Stimulated activated CD4-positive, alpha-beta T cell treated with anti-CD3 and anti-CD28 coated beads, Interleukin-1b, Interleukin-23, amount 100 ng/mL, for 24 hours (primary cell): ENCODE measurements at regions not wholly inside any gene's neighbourhood (a gene's known extent, or its start where the extent isn't known, plus 50 kb on each side); places are given as distances from the start of the nearest gene placed in this dataset.

Experiments
- DNase-seq, 4 experiments: peaks; one replicate each; pipeline ENCODE4 v3.0.0-alpha.2; 2020; ENCODE audit warnings: low read depth in 4 of 4, low spot score in 1 of 4

DNA sequence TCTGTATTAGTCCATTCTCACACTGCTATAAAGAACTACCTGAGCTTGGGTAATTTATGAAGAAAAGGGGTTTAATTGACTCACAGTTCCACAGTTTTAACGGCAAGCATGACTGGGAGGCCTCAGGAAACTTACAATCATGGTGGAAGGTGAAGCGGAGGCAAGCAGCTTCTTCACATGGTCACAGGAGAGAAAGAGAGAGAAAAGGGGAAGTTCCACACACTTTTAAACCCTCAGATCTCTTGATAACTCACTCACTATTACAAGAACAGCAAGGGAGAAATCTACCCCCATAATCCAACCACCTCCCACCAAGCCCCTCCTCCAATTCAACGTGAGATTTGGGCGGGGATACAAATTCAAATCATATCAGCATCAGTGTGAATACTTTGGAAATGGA lies 133.4 kb upstream of the SLC30A5 start:
- no peak for DNase-seq

DNA sequence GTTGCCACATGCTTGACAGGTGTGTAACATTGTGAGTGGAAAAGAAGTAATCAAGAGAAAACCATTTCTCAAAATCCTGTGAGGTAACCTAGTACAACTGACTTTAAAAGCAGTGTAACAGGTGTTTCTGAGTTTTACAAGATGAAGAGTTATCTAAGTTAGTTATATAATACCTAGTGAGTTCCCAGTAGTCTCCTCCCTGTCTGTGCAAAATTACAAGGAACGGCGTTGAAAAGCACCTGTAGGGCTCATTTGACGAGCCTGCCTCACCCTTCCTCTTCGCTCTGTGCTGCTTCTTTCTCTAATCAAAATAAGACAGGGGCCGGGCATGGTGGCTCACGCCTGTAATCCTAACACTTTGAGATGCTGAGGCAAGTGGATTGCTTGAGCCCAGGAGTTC lies 132.9 kb upstream of the SLC30A5 start:
- DNase-seq = no peak

DNA sequence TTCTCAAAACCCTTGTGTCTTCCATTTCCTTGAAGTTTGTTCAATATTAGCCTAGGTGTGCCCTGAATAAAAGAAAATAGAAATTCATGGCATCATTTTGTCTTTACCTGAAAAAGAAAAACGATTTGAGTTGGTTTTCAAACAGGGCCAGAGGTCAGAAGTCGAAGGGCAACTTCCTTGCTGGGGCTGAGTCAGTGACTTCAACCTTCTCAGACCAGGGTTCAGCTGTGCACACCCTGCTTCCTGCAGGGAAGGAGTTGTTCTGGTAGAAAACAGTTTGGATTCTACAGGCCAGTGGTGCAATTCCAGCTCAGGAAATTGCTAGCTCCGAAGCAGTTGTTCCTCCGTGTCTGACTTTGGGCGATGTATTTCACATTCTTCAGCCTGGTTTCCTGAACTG lies 132.1 kb upstream of the SLC30A5 start:
- no peak for DNase-seq

DNA sequence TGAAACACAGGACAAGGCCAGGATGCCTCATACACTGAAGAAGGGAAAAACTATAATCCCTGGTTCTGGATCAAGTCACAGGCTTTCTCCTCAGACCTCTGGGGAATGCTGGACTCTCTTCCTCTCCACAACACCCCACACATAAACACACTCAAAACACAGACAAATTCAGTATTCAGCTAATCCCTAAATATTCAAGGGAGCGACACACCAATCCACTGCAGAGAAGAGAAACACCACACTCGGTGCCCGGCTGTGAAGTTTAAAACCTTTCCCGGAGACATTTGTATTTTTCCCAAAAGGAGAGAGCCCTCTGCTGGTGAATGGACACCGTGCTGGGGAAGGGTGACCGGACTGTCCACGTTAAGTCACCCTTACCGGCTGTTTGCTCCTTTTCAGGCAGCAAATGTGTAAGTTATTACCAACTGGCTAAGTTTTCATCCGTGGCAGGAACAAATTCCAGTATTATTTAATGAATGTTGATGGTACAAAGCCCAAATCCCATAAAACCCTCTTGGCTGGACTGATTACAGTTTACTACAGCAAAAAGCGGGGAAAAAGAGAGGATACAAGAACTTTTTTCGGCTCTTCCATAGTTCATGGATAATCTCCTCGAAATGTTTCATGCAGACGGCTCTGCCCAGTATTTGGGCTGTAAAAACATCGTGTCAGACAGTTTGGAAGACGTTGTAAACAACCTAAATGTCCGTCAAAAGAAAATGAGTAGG lies 130.9 kb upstream of the SLC30A5 start:
- peak in 1 of 4 experiments; percentile 2 for DNase-seq

DNA sequence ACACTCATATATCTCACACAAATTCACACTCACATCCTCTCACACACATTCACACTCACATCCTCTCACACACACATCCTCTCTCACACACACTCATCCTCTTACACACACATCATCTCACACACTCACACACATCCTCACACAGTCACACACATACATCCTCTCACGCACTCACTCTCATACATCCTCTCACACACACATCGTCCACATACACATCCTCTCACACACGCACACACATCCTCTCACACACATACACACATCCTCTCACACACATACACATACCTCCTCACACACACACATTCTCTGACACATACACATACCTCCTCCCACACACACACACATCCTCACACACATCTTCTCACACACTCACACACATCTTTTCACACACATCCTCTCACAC lies 129.1 kb upstream of the SLC30A5 start:
- no peak for DNase-seq

DNA sequence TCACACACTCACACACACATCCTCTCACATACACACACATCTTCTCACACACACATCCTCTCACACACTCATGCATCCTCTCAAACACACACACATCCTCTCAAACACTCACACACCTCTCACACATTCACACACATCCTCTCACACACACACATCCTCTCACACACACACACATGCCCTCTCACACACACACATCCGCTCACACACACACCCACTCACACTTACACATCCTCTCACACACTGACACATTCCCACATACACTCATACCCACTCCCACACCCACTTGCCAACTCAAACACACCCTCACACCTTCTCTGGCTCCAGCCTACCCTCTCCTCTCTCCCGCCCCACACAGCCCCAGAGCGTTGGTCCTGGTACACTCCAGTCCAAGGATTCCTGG lies 127.9 kb upstream of the SLC30A5 start:
- no peak for DNase-seq

DNA sequence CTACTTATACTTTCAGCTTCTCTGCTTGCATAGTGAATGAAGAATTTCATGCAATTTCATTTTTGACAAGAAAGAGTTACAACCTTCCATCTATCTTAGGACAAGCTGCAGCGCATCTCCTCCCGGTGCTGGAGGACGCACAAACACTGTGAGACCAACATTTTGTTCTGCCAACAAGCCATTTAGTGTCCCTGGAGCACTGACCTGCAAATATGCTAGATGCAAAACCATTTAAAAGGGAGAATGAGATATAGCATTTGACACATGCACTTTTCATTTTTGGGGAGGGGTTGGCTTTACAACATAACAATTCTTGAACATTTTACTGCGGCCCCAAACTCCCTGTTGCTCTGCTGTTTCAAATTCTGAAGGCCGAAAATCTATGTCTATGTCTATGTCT lies 127.2 kb upstream of the SLC30A5 start:
- DNase-seq = no peak

DNA sequence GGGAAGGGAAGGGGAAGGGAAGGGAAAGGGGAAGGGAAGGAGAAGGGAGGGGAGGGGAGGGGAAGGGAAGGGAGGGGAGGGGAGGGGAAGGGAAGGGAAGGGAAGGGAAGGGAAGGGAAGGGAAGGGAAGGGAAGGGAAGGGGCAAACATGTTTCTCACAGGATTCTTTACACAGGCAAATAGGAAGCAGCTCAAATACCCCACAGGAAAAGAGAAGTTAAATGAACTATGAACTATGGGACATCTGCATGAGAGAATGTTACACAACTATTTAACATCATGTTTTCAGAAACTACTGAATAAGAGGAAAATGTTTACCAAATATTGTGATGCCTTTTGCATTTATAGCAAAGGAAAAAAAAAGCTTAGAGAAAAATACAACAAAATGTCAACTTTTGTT lies 125.4 kb upstream of the SLC30A5 start:
- DNase-seq = no peak

- DNase-seq = no peak
Observed at GRCh38 chr5:68970617-68971016, 123.2 kb upstream of the SLC30A5 start.

DNA sequence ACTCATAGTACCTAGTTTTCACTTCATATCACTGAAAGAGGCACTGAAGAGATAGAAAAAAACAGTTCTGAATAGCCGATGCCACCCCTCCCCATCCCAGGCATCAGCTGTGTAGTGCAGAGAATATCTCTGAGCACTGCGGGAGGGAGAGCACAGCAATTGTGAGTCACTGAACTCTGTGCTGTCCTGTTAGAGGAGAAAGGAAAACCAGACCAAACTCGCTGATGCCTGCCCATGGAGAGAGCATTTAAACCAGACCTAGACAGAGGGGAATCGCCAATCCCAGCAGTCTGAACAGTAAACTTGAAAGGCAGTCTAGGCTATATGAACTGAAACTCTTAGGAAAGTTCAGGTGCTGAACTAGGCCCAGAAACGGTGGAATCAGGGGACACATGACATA lies 120.1 kb upstream of the SLC30A5 start:
- no peak for DNase-seq

- DNase-seq = no peak
Observed at GRCh38 chr5:68983043-68983442, 110.8 kb upstream of the SLC30A5 start.

- no peak for DNase-seq
Observed at GRCh38 chr5:68983959-68984358, 109.9 kb upstream of the SLC30A5 start.

DNA sequence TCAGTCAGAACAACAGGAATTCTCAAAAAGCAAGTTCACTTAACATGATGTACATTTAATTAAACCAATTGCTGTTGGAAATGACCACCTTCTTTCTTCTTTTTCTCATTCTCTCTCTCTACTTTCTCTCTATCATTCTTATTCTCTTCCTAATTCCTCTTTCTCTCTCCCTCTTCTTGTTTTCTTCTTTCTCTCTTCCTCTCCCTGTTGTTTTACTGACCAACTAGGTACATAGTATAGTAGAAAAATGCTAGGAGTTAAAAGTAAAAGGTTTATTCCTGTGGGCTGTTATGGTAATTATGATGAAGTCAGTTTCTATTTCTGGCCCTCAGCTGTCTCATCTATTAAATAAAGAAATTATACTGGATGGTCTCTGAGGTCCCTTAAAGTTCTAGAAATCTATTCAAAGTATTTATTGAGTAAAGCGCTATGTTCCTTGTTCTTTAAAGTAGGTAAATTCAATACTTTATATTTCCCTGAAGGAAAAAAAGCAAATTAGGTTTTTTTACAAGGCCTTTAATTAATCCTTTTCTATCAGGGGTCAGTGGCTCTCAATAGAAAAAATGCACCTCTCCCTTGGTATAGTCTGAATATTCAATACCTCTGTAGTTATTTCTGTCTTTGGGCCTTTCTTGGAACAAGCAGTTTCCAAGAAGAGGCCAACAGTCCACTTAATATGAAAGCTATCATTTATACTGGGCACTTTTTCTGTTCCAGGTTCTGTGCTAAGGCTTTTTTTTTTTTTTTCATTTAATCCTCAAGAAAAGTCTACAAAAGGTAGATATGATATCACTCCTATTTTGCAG lies 102.3 kb upstream of the SLC30A5 start:
- DNase-seq = no peak

DNA sequence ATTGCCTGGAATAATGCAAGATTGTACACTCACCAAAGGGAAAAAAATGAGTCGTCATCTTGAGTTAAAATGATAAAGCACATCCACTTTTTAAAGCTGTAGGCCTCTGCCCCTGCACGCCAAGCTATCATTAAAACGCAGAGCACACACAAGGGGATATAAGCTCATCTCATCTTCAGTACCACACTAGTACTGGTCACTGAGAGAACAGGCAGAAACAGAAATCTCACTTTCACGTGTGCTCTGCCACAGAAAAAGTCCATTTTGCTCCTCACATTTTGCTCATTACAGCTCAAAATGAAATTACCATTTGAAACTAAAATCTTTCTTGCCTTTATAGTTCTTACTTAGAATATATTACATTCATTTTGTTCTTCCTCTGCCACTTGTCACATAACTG lies 99.2 kb upstream of the SLC30A5 start:
- no peak for DNase-seq

DNA sequence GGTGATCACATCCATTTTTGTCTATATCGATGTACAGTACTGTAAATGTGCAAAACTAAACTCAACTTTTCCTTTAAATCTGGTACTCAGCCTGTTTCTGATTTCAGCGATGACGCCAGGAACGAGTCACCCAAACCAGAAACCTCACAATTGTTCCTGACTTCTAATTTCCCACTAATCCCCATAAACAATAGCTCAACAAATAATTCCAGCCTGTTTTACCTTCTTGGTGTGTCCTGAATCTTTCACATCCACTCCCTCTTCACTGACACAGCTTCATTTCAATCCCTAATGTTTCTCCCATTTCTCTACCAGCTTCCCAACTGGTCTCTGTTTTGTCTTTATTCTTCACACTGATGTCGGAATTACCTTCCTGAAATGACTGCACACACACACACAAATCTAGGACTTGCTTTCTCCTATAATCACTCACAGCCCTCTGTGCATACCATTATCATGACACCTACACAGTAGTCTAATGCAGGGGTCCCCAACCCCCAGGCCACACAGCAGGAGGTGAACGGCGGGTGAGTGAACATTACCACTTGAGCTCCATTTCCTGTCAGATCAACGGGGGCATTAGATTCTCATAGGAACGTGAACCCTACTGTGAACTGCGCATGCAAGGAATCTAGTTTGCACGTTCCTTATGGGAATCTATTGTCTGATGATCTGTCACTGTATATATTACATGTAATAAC lies 97.8 kb upstream of the SLC30A5 start:
- DNase-seq = no peak

DNA sequence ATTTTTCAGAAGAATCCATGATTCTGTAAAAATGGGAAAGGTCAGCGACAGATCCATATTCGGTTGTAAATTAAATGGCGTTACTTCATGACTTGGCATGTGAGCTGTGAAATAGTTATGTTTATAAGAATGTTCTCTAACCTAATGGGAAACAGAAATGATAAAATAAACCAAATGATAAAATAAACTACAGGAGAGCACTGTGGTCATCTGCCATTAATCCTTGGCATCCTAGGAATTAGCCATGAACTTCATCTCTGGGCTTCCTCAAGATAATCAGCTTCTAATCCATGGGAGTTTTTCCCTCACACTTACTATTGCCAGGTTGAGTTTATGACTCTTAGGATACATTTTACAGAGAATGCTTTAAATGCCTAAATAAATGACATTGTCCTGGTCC lies 94.6 kb upstream of the SLC30A5 start:
- DNase-seq = no peak

DNA sequence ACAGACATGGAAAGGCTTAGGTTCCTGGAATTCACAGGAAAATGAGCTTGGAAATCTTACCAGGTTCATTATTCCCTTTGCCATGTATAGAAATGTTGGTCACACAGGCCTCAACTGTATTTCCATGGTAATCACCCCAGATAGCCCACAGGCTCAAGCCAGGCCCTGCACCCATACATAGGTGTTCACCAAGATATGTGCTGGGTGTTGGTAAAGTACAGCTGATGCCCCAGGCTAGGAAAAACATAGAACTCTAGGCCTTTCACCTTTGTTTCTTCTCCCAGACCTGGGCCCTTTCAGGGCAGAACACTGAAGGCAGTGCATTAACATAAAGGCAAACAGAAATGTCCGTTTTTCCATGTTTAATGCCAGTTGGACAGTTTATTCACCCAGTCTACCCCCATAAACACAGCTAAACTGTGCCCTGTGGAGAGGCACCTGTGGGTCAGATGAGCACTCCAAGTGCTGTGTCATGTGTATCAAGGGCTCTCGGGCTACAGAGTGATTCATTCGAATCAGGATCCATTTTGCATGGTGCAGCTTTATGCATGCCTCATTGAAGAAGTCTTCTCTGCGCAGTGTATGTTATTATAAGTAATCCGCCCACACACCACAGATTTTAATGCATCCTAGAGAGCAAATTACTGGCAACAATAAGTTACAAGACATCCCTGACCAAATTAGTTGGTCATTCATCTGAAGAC lies 93.4 kb upstream of the SLC30A5 start:
- DNase-seq = no peak

- no peak for DNase-seq
Observed at GRCh38 chr5:69000949-69001348, 92.9 kb upstream of the SLC30A5 start.

GRCh38 chr5:69001627-69002026 lies 92.2 kb upstream of the SLC30A5 start:
- DNase-seq = no peak

- no peak for DNase-seq
Observed at GRCh38 chr5:69004127-69004526, 89.7 kb upstream of the SLC30A5 start.

GRCh38 chr5:69004676-69005075 lies 89.1 kb upstream of the SLC30A5 start:
- DNase-seq = no peak

GRCh38 chr5:69006030-69006429 lies 87.8 kb upstream of the SLC30A5 start:
- DNase-seq = no peak
